OCI-LY1 (cell line): ENCODE measurements at regions not wholly inside any gene's neighbourhood (a gene's known extent, or its start where the extent isn't known, plus 50 kb on each side); places are given as distances from the start of the nearest gene placed in this dataset.

Experiments
- H2AFZ ChIP-seq: fragments of 200-600 bp; sonication (generic), shearing (Covaris generic); 2 replicates; pipeline ENCODE4 v1.6.0; 2014; ENCODE audit warnings: antibody characterized with exemption, mild to moderate bottlenecking, low read length
- H3F3A ChIP-seq: fragments of 200-600 bp; sonication (generic), shearing (Covaris generic); 2 replicates; pipeline ENCODE4 v1.6.0; 2014; ENCODE audit warnings: mild to moderate bottlenecking, antibody characterized with exemption, low read length, moderate library complexity; ENCODE audit not compliant: insufficient read depth
- H3K27ac ChIP-seq: fragments of 200-600 bp; sonication (generic); 2 replicates; pipeline ENCODE4 v1.5.1; 2014; ENCODE audit warnings: low read length, mixed run types, mild to moderate bottlenecking, low read depth; ENCODE audit not compliant: poor library complexity, severe bottlenecking
- H3K27me3 ChIP-seq: fragments of 200-600 bp; sonication (generic); 2 replicates; pipeline ENCODE4 v1.6.0; 2014; ENCODE audit warnings: antibody characterized with exemption, mild to moderate bottlenecking, low read length, moderate library complexity; ENCODE audit not compliant: insufficient read depth
- H3K36me3 ChIP-seq: fragments of 200-600 bp; sonication (generic); 2 replicates; pipeline ENCODE4 v1.6.1; 2014; ENCODE audit warnings: mild to moderate bottlenecking, antibody characterized with exemption, low read length, moderate library complexity, mixed read lengths; ENCODE audit not compliant: insufficient read depth
- H3K4me1 ChIP-seq: fragments of 200-600 bp; sonication (generic); 2 replicates; pipeline ENCODE4 v1.5.1; 2014; ENCODE audit warnings: mild to moderate bottlenecking, low read length, moderate library complexity; ENCODE audit not compliant: insufficient read depth, severe bottlenecking
- H3K4me2 ChIP-seq: fragments of 200-600 bp; sonication (generic), shearing (Covaris generic); 2 replicates; pipeline ENCODE4 v1.6.1; 2014; ENCODE audit warnings: low read length
- H3K4me3 ChIP-seq: fragments of 200-600 bp; sonication (generic); 2 replicates; pipeline ENCODE4 v1.5.1; 2014; ENCODE audit warnings: low read length, low read depth, mild to moderate bottlenecking, mixed read lengths; ENCODE audit not compliant: poor library complexity, severe bottlenecking
- H3K79me2 ChIP-seq: fragments of 200-600 bp; shearing (Covaris generic); 2 replicates; pipeline ENCODE4 v1.6.1; 2016; ENCODE audit warnings: mixed run types, low read length, mixed read lengths; ENCODE audit not compliant: insufficient read depth
- H3K9ac ChIP-seq: fragments of 200-600 bp; sonication (generic), shearing (Covaris generic); 2 replicates; pipeline ENCODE4 v1.6.1; 2014; ENCODE audit warnings: mild to moderate bottlenecking, low read length, mixed read lengths
- H3K9me2 ChIP-seq: fragments of 200-600 bp; sonication (generic), shearing (Covaris generic); 2 replicates; pipeline ENCODE4 v1.6.1; 2014; ENCODE audit warnings: low read depth, mild to moderate bottlenecking, low read length, mixed read lengths
- H3K9me3 ChIP-seq: fragments of 200-600 bp; shearing (Covaris generic); 2 replicates; pipeline ENCODE4 v1.6.1; 2014; ENCODE audit warnings: low read length, mixed read lengths
- H4K20me1 ChIP-seq: fragments of 200-600 bp; sonication (generic), shearing (Covaris generic); 2 replicates; pipeline ENCODE4 v1.6.0; 2016; ENCODE audit warnings: mild to moderate bottlenecking, low read length; ENCODE audit not compliant: insufficient read depth
- CTCF ChIP-seq: fragments of 200-600 bp; sonication (generic), shearing (Covaris generic); IDR thresholded peaks from 2 replicates; pipeline ENCODE4 v1.5.1; 2017; ENCODE audit warnings: mild to moderate bottlenecking, antibody characterized with exemption, low read length, moderate library complexity, mixed read lengths
- EZH2 ChIP-seq: fragments of 200-600 bp; sonication (generic), shearing (Covaris generic); IDR thresholded peaks from 2 replicates; pipeline ENCODE4 v1.8.0; 2017; ENCODE audit warnings: borderline replicate concordance, mixed run types, mild to moderate bottlenecking, antibody characterized with exemption, low read length, moderate library complexity, mixed read lengths

GRCh38 chr1:3981261-3981660, 81.2 kb upstream of the C1orf174 start:
- Histone ChIP-seq H3K9me3 (no peaks in the 10 kb centered on the region), H3K79me2 (no peaks in the 10 kb centered on the region), H3K9me2 (no peaks in the 10 kb centered on the region), H4K20me1 (no peaks in the 10 kb centered on the region), H3K4me3 (no peak overlapping the region), H2AFZ (no peak overlapping the region), H3K27me3 (peaks cover 9% of the 10 kb centered on the region; the same call in 1 of the 2 replicates), H3K36me3 (no peaks in the 10 kb centered on the region), H3K27ac (no peak overlapping the region), H3K9ac (no peak overlapping the region), H3K4me2 (no peak overlapping the region), H3K4me1 (no peaks in the 10 kb centered on the region), H3F3A (no peaks in the 10 kb centered on the region)
- TF ChIP-seq EZH2, result no peak
- no peak for TF ChIP-seq CTCF

GRCh38 chr1:3981746-3982505, 81.9 kb upstream of the C1orf174 start:
- Histone ChIP-seq H2AFZ (no peak overlapping the region), H3K9me2 (no peaks in the 10 kb centered on the region), H3K4me2 (no peak overlapping the region), H3K79me2 (no peaks in the 10 kb centered on the region), H3K4me3 (no peak overlapping the region), H3F3A (no peaks in the 10 kb centered on the region), H3K4me1 (no peaks in the 10 kb centered on the region), H4K20me1 (no peaks in the 10 kb centered on the region), H3K9ac (no peak overlapping the region), H3K27me3 (peaks cover 9% of the 10 kb centered on the region; the same call in 1 of the 2 replicates), H3K36me3 (no peaks in the 10 kb centered on the region), H3K9me3 (no peaks in the 10 kb centered on the region), H3K27ac (no peak overlapping the region)
- no peak for TF ChIP-seq EZH2
- no peak for TF ChIP-seq CTCF

GRCh38 chr1:3983181-3983580, 83.1 kb upstream of the C1orf174 start:
- Histone ChIP-seq H3K4me1 (no peaks in the 10 kb centered on the region), H3K9ac (no peak overlapping the region), H3K4me3 (no peak overlapping the region), H3K36me3 (no peaks in the 10 kb centered on the region), H2AFZ (no peak overlapping the region), H3K9me2 (no peaks in the 10 kb centered on the region), H3K79me2 (no peaks in the 10 kb centered on the region), H3K27me3 (peaks cover 9% of the 10 kb centered on the region; the same call in 1 of the 2 replicates), H3F3A (no peaks in the 10 kb centered on the region), H3K9me3 (no peaks in the 10 kb centered on the region), H3K4me2 (no peak overlapping the region), H3K27ac (no peak overlapping the region), H4K20me1 (no peaks in the 10 kb centered on the region)
- no peak for TF ChIP-seq EZH2
- no peak for TF ChIP-seq CTCF
